GM06990 (cell line): ENCODE measurements at regions not wholly inside any gene's neighbourhood (a gene's known extent, or its start where the extent isn't known, plus 50 kb on each side); places are given as distances from the start of the nearest gene placed in this dataset.
"Not testable (repeated sequence)": the region's sequence is repeated elsewhere in the genome, so short reads cannot be mapped to it uniquely, and the experiment has no call there.

ENCODE experiments used
- DNase-seq: peaks from one replicate; pipeline ENCODE4 v3.0.0-alpha.2; 2011; ENCODE audit not compliant: insufficient read length; ENCODE audit errors: extremely low read depth
- H3K27me3 ChIP-seq: replicated peaks from 2 replicates; pipeline ENCODE4 v1.6.0; 2011; ENCODE audit warnings: low read length; ENCODE audit not compliant: control insufficient read depth, insufficient read depth
- H3K36me3 ChIP-seq: 2 replicates; pipeline ENCODE4 v1.5.1; 2011; ENCODE audit warnings: low read length; ENCODE audit not compliant: control insufficient read depth, insufficient read depth
- H3K4me3 ChIP-seq: replicated peaks from 2 replicates; pipeline ENCODE4 v1.5.1; 2011; ENCODE audit warnings: low read depth, mild to moderate bottlenecking, control low read depth, low read length
- TF ChIP-seq, protein P1 (sequence below): IDR thresholded peaks from 2 replicates; pipeline ENCODE4 v1.5.1; 2011; ENCODE audit warnings: low read length, control low read depth, mild to moderate bottlenecking, inconsistent platforms; ENCODE audit not compliant: insufficient read depth, poor library complexity, severe bottlenecking

GRCh38 chr4:133555671-133556070 lies 406.6 kb downstream of the PCDH10 start:
- Histone ChIP-seq H3K27me3 (no peaks in the 10 kb centered on the region), H3K4me3 (no peak overlapping the region), H3K36me3 (no peaks in the 10 kb centered on the region)
- TF ChIP-seq, protein P1, sequence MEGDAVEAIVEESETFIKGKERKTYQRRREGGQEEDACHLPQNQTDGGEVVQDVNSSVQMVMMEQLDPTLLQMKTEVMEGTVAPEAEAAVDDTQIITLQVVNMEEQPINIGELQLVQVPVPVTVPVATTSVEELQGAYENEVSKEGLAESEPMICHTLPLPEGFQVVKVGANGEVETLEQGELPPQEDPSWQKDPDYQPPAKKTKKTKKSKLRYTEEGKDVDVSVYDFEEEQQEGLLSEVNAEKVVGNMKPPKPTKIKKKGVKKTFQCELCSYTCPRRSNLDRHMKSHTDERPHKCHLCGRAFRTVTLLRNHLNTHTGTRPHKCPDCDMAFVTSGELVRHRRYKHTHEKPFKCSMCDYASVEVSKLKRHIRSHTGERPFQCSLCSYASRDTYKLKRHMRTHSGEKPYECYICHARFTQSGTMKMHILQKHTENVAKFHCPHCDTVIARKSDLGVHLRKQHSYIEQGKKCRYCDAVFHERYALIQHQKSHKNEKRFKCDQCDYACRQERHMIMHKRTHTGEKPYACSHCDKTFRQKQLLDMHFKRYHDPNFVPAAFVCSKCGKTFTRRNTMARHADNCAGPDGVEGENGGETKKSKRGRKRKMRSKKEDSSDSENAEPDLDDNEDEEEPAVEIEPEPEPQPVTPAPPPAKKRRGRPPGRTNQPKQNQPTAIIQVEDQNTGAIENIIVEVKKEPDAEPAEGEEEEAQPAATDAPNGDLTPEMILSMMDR, result no peak
- no peak for DNase-seq

DNA sequence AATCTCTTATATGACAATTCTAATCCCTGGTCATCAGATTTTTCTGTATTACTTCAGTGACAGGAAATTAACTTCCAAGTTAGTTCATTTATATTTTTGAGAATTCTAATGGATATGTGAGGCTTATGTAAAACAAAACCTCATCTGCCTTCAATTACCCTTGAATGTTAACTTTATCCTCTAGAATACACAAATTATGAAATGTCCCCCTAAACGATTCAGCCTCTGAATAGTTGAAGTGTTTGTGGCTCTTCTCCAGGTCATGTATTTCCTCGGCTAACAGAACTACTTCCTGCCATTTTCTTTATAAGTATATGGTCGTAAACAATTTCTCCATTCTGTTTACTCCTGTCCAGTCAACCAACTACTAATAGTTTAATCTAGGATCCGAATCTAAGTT lies 401.3 kb downstream of the PCDH10 start:
- TF ChIP-seq, protein P1, result no peak
- Histone ChIP-seq H3K27me3 (no peaks in the 10 kb centered on the region), H3K4me3 (no peak overlapping the region), H3K36me3 (no peaks in the 10 kb centered on the region)
- no peak for DNase-seq

GRCh38 chr4:133544097-133544496 lies 395.0 kb downstream of the PCDH10 start:
- H3K36me3 ChIP-seq, result no peaks in the 10 kb centered on the region
- H3K27me3 ChIP-seq, result no peaks in the 10 kb centered on the region
- DNase-seq, result no peak
- no peak overlapping the region for H3K4me3 ChIP-seq
- TF ChIP-seq, protein P1, result no peak

GRCh38 chr4:133537780-133538281 lies 388.7 kb downstream of the PCDH10 start:
- DNase-seq, result no peak
- Histone ChIP-seq H3K4me3 (no peak overlapping the region), H3K27me3 (no peaks in the 10 kb centered on the region), H3K36me3 (no peaks in the 10 kb centered on the region)
- TF ChIP-seq, protein P1, result no peak

GRCh38 chr4:133534224-133534623 lies 385.1 kb downstream of the PCDH10 start:
- not testable (repeated sequence) for H3K36me3 ChIP-seq, H3K27me3 ChIP-seq, H3K4me3 ChIP-seq, DNase-seq

- H3K36me3 ChIP-seq, result no peaks in the 10 kb centered on the region
- H3K4me3 ChIP-seq, result no peak overlapping the region
- TF ChIP-seq, protein P1, result no peak
- DNase-seq, result no peak
- no peaks in the 10 kb centered on the region for H3K27me3 ChIP-seq
Measured at GRCh38 chr4:133524369-133524768, 375.3 kb downstream of the PCDH10 start.
